GM06990 (cell line): ENCODE measurements at regions not wholly inside any gene's neighbourhood (a gene's known extent, or its start where the extent isn't known, plus 50 kb on each side); places are given as distances from the start of the nearest gene placed in this dataset.

Experiments
- DNase-seq: peaks from one replicate; pipeline ENCODE4 v3.0.0-alpha.2; 2011; ENCODE audit not compliant: insufficient read length; ENCODE audit errors: extremely low read depth
- H3K27me3 ChIP-seq: replicated peaks from 2 replicates; pipeline ENCODE4 v1.6.0; 2011; ENCODE audit warnings: low read length; ENCODE audit not compliant: control insufficient read depth, insufficient read depth
- H3K36me3 ChIP-seq: 2 replicates; pipeline ENCODE4 v1.5.1; 2011; ENCODE audit warnings: low read length; ENCODE audit not compliant: control insufficient read depth, insufficient read depth
- H3K4me3 ChIP-seq: replicated peaks from 2 replicates; pipeline ENCODE4 v1.5.1; 2011; ENCODE audit warnings: low read depth, mild to moderate bottlenecking, control low read depth, low read length
- CTCF ChIP-seq: IDR thresholded peaks from 2 replicates; pipeline ENCODE4 v1.5.1; 2011; ENCODE audit warnings: low read length, control low read depth, mild to moderate bottlenecking, inconsistent platforms; ENCODE audit not compliant: insufficient read depth, poor library complexity, severe bottlenecking

- DNase-seq, result no peak
- Histone ChIP-seq H3K36me3 (no peaks in the 10 kb centered on the region), H3K4me3 (no peak overlapping the region), H3K27me3 (no peaks in the 10 kb centered on the region)
- peak; percentile 18 for TF ChIP-seq CTCF
Observed at GRCh38 chr13:47126432-47126831, 229.6 kb upstream of the HTR2A start.

GRCh38 chr13:47121092-47121763 is 224.4 kb upstream of the HTR2A start:
- H3K27me3 ChIP-seq, result no peaks in the 10 kb centered on the region
- DNase-seq, result no peak
- TF ChIP-seq CTCF, result no peak

GRCh38 chr13:47120282-47120681 is 223.4 kb upstream of the HTR2A start:
- no peak for DNase-seq
- TF ChIP-seq CTCF, result no peak
- no peaks in the 10 kb centered on the region for H3K27me3 ChIP-seq

More at GRCh38 chr13:47121092-47121763, 224.4 kb upstream of the HTR2A start:
- H3K36me3 ChIP-seq, result no peaks in the 10 kb centered on the region
- no peak overlapping the region for H3K4me3 ChIP-seq

GRCh38 chr13:47119575-47120235 is 222.9 kb upstream of the HTR2A start:
- DNase-seq, result no peak
- no peaks in the 10 kb centered on the region for H3K36me3 ChIP-seq

More at GRCh38 chr13:47120282-47120681, 223.4 kb upstream of the HTR2A start:
- Histone ChIP-seq H3K4me3 (no peak overlapping the region), H3K36me3 (no peaks in the 10 kb centered on the region)

GRCh38 chr13:47117268-47117667 is 220.4 kb upstream of the HTR2A start:
- Histone ChIP-seq H3K27me3 (no peaks in the 10 kb centered on the region), H3K4me3 (no peak overlapping the region), H3K36me3 (no peaks in the 10 kb centered on the region)
- no peak for TF ChIP-seq CTCF
- no peak for DNase-seq

More at GRCh38 chr13:47119575-47120235, 222.9 kb upstream of the HTR2A start:
- Histone ChIP-seq H3K27me3 (no peaks in the 10 kb centered on the region), H3K4me3 (no peak overlapping the region)
- TF ChIP-seq CTCF, result no peak
